GM19452 (cell line): ENCODE measurements at regions not wholly inside any gene's neighbourhood (a gene's known extent, or its start where the extent isn't known, plus 50 kb on each side); places are given as distances from the start of the nearest gene placed in this dataset.
"Not testable (repeated sequence)": the region's sequence is repeated elsewhere in the genome, so short reads cannot be mapped to it uniquely, and the experiment has no call there.

Experiments
- ATAC-seq: cut with Tn5 transposase; IDR thresholded peaks from one replicate; pipeline ENCODE4 v1.9.1; 2021; ENCODE audit not compliant: unreplicated experiment

DNA sequence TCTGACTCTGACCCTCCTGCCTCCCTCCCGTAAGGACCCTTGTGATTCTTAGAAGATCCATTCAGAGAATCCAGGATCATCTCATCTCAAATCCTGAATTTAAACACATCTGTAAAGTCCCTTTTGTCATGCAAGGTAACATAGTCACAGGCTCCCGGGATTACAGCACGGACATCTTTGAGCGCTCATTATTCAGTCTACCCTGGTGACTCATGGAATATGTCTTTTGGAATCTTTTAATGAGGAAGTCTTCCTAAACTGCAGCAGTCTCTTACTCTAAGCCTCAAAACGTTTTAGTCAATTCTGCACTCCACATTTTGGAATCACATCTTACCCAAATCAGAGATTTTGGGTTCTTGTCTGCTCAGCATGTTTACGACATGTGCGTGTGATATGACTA, 198.5 kb upstream of the IRF2BP2 start:
- ATAC-seq: not testable (repeated sequence)

GRCh38 chr1:234807705-234808104, 197.7 kb upstream of the IRF2BP2 start:
- ATAC-seq: not testable (repeated sequence)

DNA sequence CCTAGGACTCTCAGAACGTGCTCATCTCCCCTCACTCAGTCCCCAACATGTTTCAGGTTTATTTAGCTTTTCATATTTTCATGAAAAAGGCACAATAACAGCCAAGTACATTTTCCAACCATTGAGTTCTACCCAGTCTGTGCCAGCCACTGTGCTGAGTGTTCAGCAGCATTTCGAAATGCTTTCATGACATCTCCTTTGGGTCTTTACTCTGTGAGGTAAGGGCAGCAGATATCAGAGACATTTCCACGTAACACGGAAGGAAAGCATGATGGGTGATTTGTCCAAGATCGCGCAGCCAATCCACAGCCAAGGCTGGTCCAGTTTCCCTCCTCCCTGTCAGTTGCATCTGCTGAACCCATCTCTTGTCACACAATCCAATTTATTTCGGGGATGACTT, 192.6 kb upstream of the IRF2BP2 start:
- ATAC-seq: not testable (repeated sequence)

DNA sequence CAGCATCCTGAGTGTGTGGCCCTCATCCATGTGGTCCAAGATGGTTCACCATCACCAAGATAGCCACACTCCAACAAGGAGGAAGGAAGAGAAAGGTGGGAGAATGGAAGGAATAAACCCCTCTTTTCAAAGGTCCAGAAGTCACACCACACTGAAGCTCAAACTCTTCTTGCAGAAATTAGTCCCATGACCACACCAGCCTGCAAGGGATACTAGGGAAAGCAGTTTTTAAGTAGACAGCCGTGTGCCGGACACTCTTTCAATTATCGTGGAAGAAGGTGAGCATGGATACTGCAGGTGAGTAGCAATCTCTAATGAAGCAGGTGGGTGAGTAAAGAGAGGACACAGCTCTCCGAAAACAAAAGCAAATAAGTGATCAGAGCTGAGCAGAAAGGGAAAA, 191.7 kb upstream of the IRF2BP2 start:
- not testable (repeated sequence) for ATAC-seq

- not testable (repeated sequence) for ATAC-seq
Measured at GRCh38 chr1:234801147-234801546, 191.2 kb upstream of the IRF2BP2 start.

DNA sequence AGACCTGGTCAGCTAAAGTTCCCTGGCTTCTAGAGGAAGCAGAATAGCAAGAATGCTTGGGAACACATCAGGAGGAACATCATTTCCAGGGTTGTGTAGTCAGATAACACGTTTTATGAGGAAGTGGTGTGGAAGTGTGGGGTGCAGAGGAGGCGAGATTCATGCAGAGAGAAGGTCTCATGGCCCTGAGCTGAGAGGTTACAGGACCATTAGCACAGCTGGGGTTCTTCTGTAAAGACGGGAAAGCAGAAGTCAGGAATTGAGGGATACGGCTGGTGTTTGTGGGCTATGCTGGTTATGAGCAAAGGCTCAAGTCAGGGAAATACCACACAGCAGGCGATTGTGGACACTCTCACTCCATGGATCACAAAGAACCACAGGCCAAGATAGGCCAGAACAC, 190.6 kb upstream of the IRF2BP2 start:
- not testable (repeated sequence) for ATAC-seq

DNA sequence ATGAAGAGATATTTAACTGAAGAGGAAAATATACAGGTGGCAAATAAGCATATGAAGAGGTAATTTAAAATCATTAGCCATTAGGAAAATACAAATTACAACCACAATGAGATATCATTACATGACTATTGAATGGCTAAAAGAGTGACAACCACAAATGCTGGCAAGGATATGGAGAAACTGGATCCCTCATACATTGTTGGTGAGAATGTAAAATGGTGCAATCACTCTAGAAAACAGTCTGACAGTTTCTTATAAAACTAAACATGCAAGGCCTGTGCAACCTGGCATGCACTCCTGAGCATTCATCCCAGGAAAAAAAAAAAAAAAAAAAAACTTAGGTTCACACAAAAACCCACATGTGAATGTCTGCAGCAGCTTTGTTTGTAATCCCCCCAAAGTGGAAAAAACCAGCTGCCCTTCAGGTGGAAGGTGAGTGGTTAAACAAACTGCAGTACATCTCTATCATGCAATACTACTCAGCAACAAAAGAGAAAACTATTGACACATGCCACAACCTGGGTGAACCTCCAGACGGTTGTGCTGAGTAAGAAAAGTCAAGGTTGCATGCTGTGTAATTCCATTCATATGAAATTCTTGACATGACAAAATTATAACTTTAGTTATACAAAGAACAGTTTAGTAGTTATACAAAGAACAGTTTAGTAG, 189.2 kb upstream of the IRF2BP2 start:
- ATAC-seq: not testable (repeated sequence)

DNA sequence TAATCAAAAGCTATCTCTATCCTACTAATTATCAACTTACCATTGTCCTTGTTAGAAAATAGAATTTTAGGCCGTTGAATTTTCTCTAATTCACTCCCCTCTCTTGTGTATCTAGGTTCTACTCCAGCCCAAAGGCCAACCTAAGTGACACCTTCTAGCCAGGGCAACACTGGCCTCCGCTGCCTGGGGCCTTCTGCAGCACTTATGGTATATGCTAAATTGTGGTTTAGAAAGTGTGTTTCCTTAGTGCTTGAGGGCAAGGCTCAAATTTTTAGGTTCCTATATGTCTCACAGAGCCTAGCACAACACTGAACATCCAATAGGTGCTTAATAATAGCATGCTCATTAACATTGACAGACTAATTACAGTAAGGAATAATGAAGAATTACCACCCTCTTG, 187.2 kb upstream of the IRF2BP2 start:
- ATAC-seq: not testable (repeated sequence)

GRCh38 chr1:234796438-234796792, 186.4 kb upstream of the IRF2BP2 start:
- ATAC-seq: not testable (repeated sequence)

- not testable (repeated sequence) for ATAC-seq
Measured at GRCh38 chr1:234795711-234796437, 185.9 kb upstream of the IRF2BP2 start.

DNA sequence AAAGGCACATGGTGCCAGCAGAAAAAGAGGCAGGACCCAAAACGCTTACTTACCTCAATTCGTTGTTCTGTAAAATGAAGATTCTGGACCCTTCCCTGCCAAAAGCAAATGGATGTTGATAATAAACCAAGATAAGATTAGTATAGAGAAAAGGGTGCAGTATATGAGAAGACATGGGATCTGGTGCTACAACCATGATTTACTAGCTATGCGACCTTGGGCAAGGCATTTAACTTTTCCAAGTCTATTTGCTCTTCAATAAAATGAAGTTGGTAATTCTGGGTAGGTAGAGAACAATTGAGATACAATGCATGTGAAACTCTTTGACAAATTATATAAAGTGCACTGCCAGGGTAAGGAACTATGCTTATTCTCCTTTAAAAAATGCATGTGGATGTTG, 185.0 kb upstream of the IRF2BP2 start:
- not testable (repeated sequence) for ATAC-seq

DNA sequence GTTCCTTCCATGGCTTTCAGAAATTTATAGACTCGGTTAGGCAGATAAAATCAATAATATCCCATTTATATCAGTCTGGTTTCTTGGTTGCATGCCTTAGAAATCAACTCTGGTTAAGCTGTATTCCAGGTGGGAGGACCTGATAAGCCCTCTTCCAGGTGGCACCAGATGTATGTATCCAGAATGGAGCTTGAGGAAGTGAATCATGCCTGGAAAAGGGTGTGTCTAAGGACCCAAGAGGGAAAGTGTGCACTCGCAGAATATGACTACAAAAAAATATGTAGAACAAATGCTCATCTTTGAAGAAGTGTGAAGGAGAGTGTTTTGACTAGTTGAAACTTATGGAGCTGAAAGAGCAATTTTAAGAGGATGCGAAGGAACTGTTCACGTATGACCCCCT, 184.5 kb upstream of the IRF2BP2 start:
- ATAC-seq: not testable (repeated sequence)

DNA sequence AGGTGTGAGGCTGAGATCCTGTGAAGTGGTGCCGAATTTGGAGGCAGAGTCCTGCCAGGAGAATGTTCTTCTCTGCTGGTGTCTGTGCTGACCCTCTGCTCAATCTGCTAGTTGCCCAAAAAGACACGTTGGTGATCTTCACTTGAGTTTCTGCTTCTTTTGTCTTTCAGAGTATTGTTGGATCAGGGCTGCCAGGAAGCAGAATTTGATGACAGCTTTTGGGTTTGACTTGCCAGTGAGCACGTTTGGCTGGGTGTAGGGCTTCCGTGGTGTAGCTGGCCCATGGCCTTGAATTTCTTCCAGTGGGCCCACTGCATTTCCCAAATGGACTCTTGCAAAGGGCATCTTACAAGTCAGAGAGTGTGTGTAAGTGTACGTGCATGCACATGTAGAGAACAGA, 183.9 kb upstream of the IRF2BP2 start:
- ATAC-seq: not testable (repeated sequence)

GRCh38 chr1:234792221-234792864, 182.4 kb upstream of the IRF2BP2 start:
- not testable (repeated sequence) for ATAC-seq

- ATAC-seq: not testable (repeated sequence)
Measured at GRCh38 chr1:234791615-234792014, 181.6 kb upstream of the IRF2BP2 start.

DNA sequence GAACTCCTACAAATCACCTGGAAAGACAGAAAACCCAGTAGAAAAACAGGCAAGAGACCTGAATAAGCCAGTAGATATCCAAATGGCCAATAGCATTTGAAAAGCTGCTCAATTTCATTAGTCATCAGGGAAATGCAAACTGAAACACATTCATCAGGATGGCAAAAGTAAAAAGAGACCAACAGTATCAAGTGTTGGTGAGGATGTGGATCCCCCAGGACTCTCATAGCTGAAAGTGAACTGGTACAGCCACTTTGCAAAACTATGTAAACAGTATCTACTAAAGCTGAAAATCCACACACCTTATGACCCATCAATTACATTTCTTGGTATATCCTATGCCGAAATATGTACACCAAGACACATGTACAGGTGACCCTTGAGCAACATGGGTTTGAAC, 180.4 kb upstream of the IRF2BP2 start:
- not testable (repeated sequence) for ATAC-seq

DNA sequence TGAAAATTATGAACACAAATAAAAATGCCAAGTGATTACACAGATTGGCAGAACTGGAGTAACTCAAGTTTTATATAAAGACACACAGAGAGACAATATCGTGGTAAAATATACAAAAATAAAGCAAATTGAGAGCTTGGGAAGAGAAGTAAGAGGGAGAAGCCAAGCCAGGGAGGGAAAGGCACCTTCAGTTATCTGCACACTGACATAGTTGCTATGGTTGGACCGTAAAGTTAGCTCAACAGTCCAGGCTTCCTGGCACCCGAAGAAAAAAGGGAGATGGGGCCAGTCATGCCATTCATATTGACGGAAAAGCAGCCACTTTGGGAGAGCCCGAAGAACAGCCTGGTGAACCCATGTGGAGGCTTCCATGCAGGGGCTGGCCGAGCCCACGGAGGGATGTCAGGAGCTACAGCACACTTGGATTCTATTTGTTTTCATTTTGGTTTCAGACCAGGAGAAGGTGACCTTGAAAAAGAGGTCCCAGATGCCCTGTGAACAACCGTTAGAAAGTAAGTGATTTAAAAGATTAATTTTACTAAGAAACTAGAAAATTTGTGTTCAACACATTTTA, 177.1 kb upstream of the IRF2BP2 start:
- not testable (repeated sequence) for ATAC-seq

DNA sequence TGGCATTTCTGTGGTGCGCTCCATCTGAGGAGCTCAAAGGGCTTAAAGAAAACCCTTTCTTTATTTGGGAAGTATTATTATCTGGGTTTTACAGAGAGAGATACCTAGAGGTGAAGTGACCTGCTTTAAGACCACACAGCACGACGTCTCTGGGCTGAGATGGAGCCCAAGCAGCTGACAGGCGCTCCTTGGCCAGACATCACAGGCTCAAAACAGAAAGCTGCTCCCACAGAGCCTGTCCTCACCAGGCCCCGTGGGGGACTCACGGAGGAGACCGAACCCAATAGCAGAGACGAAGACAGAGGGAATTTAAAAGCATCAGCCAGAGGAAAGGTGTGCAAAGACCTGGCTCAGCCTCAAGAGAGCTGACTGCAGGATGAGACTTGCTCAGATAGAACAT, 175.9 kb upstream of the IRF2BP2 start:
- ATAC-seq: not testable (repeated sequence)

DNA sequence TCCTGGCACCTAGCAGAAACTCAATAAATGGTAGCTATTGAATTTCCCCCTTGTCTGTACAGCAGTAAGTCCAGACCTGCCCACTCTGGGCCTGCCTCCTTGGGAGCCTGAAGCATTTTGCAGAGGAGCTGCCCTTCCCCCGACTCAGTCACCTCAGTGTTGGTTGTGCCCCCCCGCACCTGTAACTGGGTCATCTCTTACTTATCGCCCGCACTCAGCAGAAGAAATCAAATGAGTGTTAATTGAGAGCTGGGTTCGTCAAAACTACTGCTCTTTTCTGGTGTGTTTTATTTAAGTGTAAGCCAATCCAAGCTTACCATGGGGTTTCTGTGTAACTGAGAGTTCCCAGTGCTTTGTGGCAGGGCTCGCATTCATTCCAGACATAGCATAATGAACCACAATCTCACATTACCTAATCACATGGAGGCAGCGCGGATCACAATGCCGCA, 175.5 kb upstream of the IRF2BP2 start:
- not testable (repeated sequence) for ATAC-seq

GRCh38 chr1:234784108-234784507, 174.1 kb upstream of the IRF2BP2 start:
- not testable (repeated sequence) for ATAC-seq

DNA sequence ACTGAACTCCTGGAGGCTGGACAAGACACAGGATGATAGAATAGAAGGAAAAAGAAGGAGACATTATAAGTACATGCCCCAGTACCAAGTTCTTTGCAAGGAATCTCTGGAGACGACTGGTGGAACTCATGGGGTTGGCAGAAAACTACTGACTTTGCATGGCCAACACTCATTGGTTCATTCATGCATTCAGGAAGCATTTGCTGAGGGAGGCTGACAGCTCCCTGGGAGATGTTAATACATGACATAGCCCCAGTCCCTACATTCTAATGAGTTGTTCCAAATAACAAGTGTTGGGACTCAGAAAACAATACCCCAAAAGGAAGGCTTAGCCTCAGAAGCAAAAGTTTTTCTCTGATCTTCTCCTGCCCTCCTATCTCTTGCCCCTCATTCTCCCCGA, 172.8 kb upstream of the IRF2BP2 start:
- no peak for ATAC-seq
